Esophagus squamous epithelium (tissue), 5 donors: ENCODE measurements at regions not wholly inside any gene's neighbourhood (a gene's known extent, or its start where the extent isn't known, plus 50 kb on each side); places are given as distances from the start of the nearest gene placed in this dataset.
"Not testable (repeated sequence)": the region's sequence is repeated elsewhere in the genome, so short reads cannot be mapped to it uniquely, and the experiment has no call there.

ENCODE experiments used
- DNase-seq: peaks from one replicate; lab custom pipeline; 2025; lab: John Stamatoyannopoulos, UW
- H3K27ac ChIP-seq, 4 donors: fragments of 200-600 bp; sonication (generic); one replicate each; pipeline ENCODE4 v1.5.1; 2016 to 2019; ENCODE audit warnings: mild to moderate bottlenecking in 1 of 4
- H3K27me3 ChIP-seq, 4 donors: fragments of 200-600 bp; sonication (generic); 1 replicate in 3 of 4; 2 replicates in 1 of 4; pipeline versions ENCODE4 v1.5.1 to v1.6.0; 2017 to 2021; ENCODE audit warnings: antibody characterized with exemption in 1 of 4
- H3K36me3 ChIP-seq, 3 donors: fragments of 200-600 bp; sonication (generic); one replicate each; pipeline ENCODE4 v1.5.1; 2016 to 2019
- H3K4me1 ChIP-seq, 3 donors: fragments of 200-600 bp; sonication (generic); one replicate each; pipeline ENCODE4 v1.5.1; 2017 to 2019
- H3K4me3 ChIP-seq, 4 donors: fragments of 200-600 bp; sonication (generic); 1 replicate in 3 of 4; 2 replicates in 1 of 4; pipeline ENCODE4 v1.5.1; 2016 to 2019; ENCODE audit warnings: mild to moderate bottlenecking in 2 of 4, moderate library complexity in 1 of 4
- H3K9me3 ChIP-seq, 3 donors: fragments of 200-600 bp; sonication (generic); one replicate each; pipeline ENCODE4 v1.5.1; 2016 to 2019
- POLR2A ChIP-seq, 4 donors: fragments of 450-650 bp; IDR thresholded peaks; one replicate each; pipeline ENCODE4 v1.6.1; 2017; ENCODE audit warnings: antibody characterized with exemption in 4 of 4, mild to moderate bottlenecking in 4 of 4, moderate library complexity in 3 of 4
- WGBS, 2 donors: methylation state at CpG; one replicate each; pipeline ENCODE4 v1.1.5; 2018; 5-methylcytosine and 5-hydroxymethylcytosine counted together
- intact Hi-C: fragments of 100-400 bp; cut with DNase I; formaldehyde crosslinking; loops from one replicate; pipeline ENCODE4 v1.15.0; 2022
- TF ChIP-seq, protein P1 (sequence below), 6 experiments: fragments of 450-650 bp in 4 of 6; fragments of 200-600 bp in 2 of 6; sonication (generic) in 2 of 6; IDR thresholded peaks; one replicate each; pipeline ENCODE4 v1.5.1; 2016 to 2019; ENCODE audit warnings: antibody characterized with exemption in 6 of 6, mild to moderate bottlenecking in 4 of 6, moderate library complexity in 4 of 6
- donor health status: DM: yes; HTN: yes; CAD: no.

DNA sequence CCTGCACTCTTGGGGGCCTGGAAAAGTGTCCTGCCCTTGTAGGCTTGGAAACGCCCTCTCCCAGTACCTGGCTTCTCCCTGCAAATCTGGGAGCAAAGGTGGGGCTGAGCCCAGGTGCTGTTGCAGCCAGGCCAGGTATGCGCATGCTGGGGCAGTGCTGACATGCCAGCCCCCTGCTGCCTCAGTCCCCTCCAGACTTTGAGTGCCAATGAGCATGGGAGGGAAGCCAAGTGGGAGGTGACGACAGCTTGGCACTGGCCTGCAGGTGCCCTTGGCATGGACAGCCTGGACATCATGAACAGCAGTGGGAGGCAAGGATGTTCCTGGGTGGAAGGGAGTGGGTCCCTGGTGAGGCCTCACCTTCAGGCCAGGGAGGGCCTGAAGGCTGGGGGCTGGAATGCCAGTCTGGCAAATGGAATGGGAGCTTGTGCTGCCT, 1494.4 kb upstream of the NUDT12 start:
- intact Hi-C loops = no loop called here
- DNase-seq = no peak
- H3K9me3 ChIP-seq = peaks cover 0 to 21% (median 0%) of the 10 kb centered on the region in 3 donors

DNA sequence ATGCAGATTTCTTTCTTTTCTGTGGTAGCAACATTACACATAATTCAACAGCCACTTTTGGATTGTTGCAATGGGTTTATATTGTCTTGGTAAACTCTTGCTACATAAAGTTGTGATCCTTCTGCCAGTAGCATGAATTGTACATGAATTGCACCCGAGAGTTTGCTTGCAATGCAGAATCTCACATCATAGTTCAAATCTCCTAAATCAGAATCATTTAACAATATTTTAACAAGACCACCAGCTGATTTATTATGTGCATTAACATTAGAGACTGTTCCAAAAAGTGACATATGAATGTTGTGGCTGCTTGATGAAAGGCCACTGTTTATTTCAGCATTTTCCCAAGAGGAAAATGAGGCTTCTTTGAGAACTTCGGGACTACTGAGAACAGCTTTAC, 1491.8 kb upstream of the NUDT12 start:
- Histone ChIP-seq H3K27ac (no peak overlapping the region), H3K36me3 (no peaks in the 10 kb centered on the region), H3K4me3 (no peak overlapping the region), H3K9me3 (peaks cover 0 to 21% (median 0%) of the 10 kb centered on the region in 3 donors), H3K27me3 (no peaks in the 10 kb centered on the region), H3K4me1 (no peaks in the 10 kb centered on the region)
- DNase-seq = no peak
- TF ChIP-seq POLR2A (IDR thresholded peaks at IDR 0.05) = no peak
- TF ChIP-seq, protein P1, sequence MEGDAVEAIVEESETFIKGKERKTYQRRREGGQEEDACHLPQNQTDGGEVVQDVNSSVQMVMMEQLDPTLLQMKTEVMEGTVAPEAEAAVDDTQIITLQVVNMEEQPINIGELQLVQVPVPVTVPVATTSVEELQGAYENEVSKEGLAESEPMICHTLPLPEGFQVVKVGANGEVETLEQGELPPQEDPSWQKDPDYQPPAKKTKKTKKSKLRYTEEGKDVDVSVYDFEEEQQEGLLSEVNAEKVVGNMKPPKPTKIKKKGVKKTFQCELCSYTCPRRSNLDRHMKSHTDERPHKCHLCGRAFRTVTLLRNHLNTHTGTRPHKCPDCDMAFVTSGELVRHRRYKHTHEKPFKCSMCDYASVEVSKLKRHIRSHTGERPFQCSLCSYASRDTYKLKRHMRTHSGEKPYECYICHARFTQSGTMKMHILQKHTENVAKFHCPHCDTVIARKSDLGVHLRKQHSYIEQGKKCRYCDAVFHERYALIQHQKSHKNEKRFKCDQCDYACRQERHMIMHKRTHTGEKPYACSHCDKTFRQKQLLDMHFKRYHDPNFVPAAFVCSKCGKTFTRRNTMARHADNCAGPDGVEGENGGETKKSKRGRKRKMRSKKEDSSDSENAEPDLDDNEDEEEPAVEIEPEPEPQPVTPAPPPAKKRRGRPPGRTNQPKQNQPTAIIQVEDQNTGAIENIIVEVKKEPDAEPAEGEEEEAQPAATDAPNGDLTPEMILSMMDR (IDR thresholded peaks at IDR 0.05) = no peak
- intact Hi-C loops = no loop called here
- WGBS, 2 donors = 44 to 45% methylated on average over 2 of the region's 2 CpGs

More for the DNA sequence above, 1494.4 kb upstream of the NUDT12 start:
- no CpG with 5 or more reads among the region's 3 CpGs for WGBS, 2 donors
- TF ChIP-seq POLR2A (IDR thresholded peaks at IDR 0.05) = no peak
- TF ChIP-seq, protein P1 (IDR thresholded peaks at IDR 0.05) = no peak
- no peak overlapping the region for H3K27ac ChIP-seq
- H3K27me3 ChIP-seq = no peaks in the 10 kb centered on the region
- H3K36me3 ChIP-seq = no peaks in the 10 kb centered on the region
- no peak overlapping the region for H3K4me3 ChIP-seq
- no peaks in the 10 kb centered on the region for H3K4me1 ChIP-seq

DNA sequence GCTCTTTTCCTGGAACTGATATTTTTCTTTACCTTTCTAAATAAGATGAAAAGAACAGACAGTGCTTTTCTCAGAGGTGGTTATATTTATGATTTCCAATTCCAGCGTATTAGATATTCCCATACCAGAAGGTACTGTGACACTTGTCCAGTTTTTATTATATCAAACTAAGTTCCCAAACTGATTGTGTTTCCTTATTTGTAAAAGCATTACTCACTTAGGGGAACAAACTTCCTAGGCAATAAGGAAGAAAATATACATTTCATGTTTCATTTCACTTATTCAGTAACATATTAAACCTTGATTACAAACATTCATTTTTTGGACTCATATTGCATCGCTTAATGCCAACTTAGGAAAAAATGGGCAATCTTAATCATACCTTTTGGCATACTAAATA, 1480.0 kb upstream of the NUDT12 start:
- 78 to 82% methylated on average over 2 of the region's 2 CpGs for WGBS, 2 donors
- Histone ChIP-seq H3K27ac (no peak overlapping the region), H3K27me3 (no peaks in the 10 kb centered on the region), H3K9me3 (no peaks in the 10 kb centered on the region), H3K4me1 (no peaks in the 10 kb centered on the region), H3K4me3 (no peak overlapping the region), H3K36me3 (no peaks in the 10 kb centered on the region)
- intact Hi-C loops = no loop called here
- no peak for DNase-seq
- TF ChIP-seq, protein P1 (IDR thresholded peaks at IDR 0.05) = no peak
- TF ChIP-seq POLR2A (IDR thresholded peaks at IDR 0.05) = no peak

DNA sequence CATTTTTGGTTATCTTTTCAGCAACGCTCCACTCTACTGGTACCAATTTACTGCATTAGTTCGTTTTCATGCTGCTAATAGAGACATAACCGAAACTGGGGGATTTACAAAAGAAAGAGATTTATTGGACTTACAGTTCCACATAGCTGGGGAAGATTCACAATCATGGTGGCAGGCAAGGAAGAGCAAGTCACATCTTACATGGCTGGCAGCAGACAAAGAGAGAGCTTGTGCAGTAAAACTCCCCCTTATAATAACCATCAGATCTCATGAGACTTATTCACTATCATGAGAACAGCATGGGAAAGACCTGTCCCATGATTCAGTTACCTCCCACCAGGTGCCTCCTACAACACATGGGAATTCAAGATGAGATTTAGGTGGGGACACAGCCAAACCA, 1474.2 kb upstream of the NUDT12 start:
- H3K36me3 ChIP-seq, H3K4me3 ChIP-seq, H3K27ac ChIP-seq, intact Hi-C loops, H3K27me3 ChIP-seq, H3K4me1 ChIP-seq, H3K9me3 ChIP-seq, DNase-seq: not testable (repeated sequence)
- 57 to 60% methylated on average over 2 to 3 of the region's 3 CpGs for WGBS, 2 donors

DNA sequence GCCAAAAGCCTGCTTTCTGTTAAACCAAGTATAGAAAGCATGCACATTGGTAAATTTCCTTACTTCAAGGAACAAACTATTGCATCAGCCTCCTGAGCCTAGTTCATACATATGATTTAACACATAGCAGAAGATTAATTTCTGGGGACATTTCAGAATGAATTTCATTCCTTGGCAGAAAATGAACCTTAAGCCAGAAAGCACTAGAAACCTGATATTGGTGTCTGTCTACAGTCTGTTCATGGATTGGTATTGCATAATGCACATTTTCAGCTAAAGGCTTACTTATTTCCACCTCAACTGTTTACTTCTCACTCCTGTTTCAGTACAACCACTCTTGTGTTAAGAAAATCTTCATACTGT, 1471.8 kb upstream of the NUDT12 start:
- Histone ChIP-seq H3K27me3 (no peaks in the 10 kb centered on the region), H3K4me1 (no peaks in the 10 kb centered on the region), H3K27ac (no peak overlapping the region), H3K9me3 (peaks cover 0 to 3% (median 0%) of the 10 kb centered on the region in 3 donors), H3K36me3 (no peaks in the 10 kb centered on the region), H3K4me3 (no peak overlapping the region)
- DNase-seq = no peak
- TF ChIP-seq POLR2A (IDR thresholded peaks at IDR 0.05) = no peak
- TF ChIP-seq, protein P1 (IDR thresholded peaks at IDR 0.05) = no peak
- intact Hi-C loops = no loop called here
